Chondrocyte (in vitro differentiated cells): ENCODE measurements at regions not wholly inside any gene's neighbourhood (a gene's known extent, or its start where the extent isn't known, plus 50 kb on each side); places are given as distances from the start of the nearest gene placed in this dataset.

Experiments
- DNase-seq: peaks from one replicate; pipeline ENCODE4 v3.0.0; 2021; ENCODE audit warnings: mixed read lengths, low spot score
- H3K27ac Mint-ChIP-seq: one replicate; pipeline ENCODE4 v1.8.0; 2021; ENCODE audit warnings: mild to moderate bottlenecking, moderate library complexity, mixed read lengths; ENCODE audit not compliant: unreplicated experiment
- H3K27me3 Mint-ChIP-seq: 2 replicates; pipeline ENCODE4 v1.8.0; 2021; ENCODE audit warnings: low read depth, mixed read lengths
- H3K36me3 Mint-ChIP-seq: 2 replicates; pipeline ENCODE4 v1.8.0; 2021; ENCODE audit warnings: low read depth, mixed read lengths
- H3K4me1 Mint-ChIP-seq: 2 replicates; pipeline ENCODE4 v1.8.0; 2021; ENCODE audit warnings: low read depth, mild to moderate bottlenecking, mixed read lengths
- H3K4me3 Mint-ChIP-seq: one replicate; pipeline ENCODE4 v1.8.0; 2021; ENCODE audit warnings: mild to moderate bottlenecking, moderate library complexity, mixed read lengths; ENCODE audit not compliant: unreplicated experiment
- H3K9me3 Mint-ChIP-seq: 2 replicates; pipeline ENCODE4 v1.8.0; 2021; ENCODE audit warnings: low read depth, mixed read lengths
- CTCF ChIP-seq: fragments of 200-600 bp; sonication (generic); IDR thresholded peaks from 2 replicates; pipeline ENCODE4 v1.5.0; 2021; ENCODE audit warnings: antibody characterized with exemption, mild to moderate bottlenecking, moderate library complexity

GRCh38 chr2:14303366-14304115 is 329.0 kb upstream of the LRATD1 start:
- H3K9me3 Mint-ChIP-seq: peaks cover 4% of the 10 kb centered on the region
- no peaks in the 10 kb centered on the region for H3K4me1 Mint-ChIP-seq
- no peak for TF ChIP-seq CTCF
- no peak overlapping the region for H3K27ac Mint-ChIP-seq
- H3K4me3 Mint-ChIP-seq: no peak overlapping the region
- H3K27me3 Mint-ChIP-seq: peaks cover 1% of the 10 kb centered on the region
- DNase-seq: no peak
- H3K36me3 Mint-ChIP-seq: no peaks in the 10 kb centered on the region

GRCh38 chr2:14304326-14304725 is 328.2 kb upstream of the LRATD1 start:
- Mint-ChIP-seq H3K4me1 (no peaks in the 10 kb centered on the region), H3K27ac (no peak overlapping the region), H3K9me3 (peaks cover 4% of the 10 kb centered on the region), H3K27me3 (peaks cover 1% of the 10 kb centered on the region), H3K36me3 (no peaks in the 10 kb centered on the region), H3K4me3 (no peak overlapping the region)
- DNase-seq: no peak
- no peak for TF ChIP-seq CTCF

GRCh38 chr2:14306268-14306861 is 326.2 kb upstream of the LRATD1 start:
- Mint-ChIP-seq H3K4me1 (no peaks in the 10 kb centered on the region), H3K9me3 (peaks cover 8% of the 10 kb centered on the region), H3K27ac (no peak overlapping the region), H3K36me3 (no peaks in the 10 kb centered on the region), H3K27me3 (no peaks in the 10 kb centered on the region), H3K4me3 (no peak overlapping the region)
- TF ChIP-seq CTCF: no peak
- no peak for DNase-seq

DNA sequence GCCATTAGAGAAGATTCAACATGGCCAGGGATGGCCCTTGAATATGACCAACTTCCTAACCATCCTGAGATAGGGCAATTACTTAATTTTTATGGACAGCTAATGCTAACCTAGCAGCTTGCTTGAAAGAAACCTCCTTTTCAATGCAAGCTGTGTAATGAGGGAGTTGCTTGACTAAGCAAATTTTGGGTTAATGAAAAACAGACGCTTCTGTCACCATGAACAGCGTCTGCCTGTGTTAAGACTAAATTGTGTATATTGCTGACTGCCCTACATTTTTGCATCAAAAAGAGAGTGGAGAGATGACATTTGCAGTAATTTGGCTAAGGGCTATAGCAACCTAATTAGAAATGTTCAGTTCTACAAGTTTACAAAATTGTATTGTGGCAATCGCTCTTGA is 319.2 kb upstream of the LRATD1 start:
- no peaks in the 10 kb centered on the region for H3K4me1 Mint-ChIP-seq
- H3K27ac Mint-ChIP-seq: no peak overlapping the region
- no peak for DNase-seq
- no peak for TF ChIP-seq CTCF
- no peaks in the 10 kb centered on the region for H3K36me3 Mint-ChIP-seq
- H3K27me3 Mint-ChIP-seq: no peaks in the 10 kb centered on the region
- H3K4me3 Mint-ChIP-seq: no peak overlapping the region
- H3K9me3 Mint-ChIP-seq: peaks cover 10% of the 10 kb centered on the region

- TF ChIP-seq CTCF: no peak
- no peak overlapping the region for H3K4me3 Mint-ChIP-seq
- H3K27ac Mint-ChIP-seq: no peak overlapping the region
- H3K27me3 Mint-ChIP-seq: no peaks in the 10 kb centered on the region
- peaks cover 5% of the 10 kb centered on the region for H3K9me3 Mint-ChIP-seq
- no peaks in the 10 kb centered on the region for H3K4me1 Mint-ChIP-seq
- H3K36me3 Mint-ChIP-seq: no peaks in the 10 kb centered on the region
- no peak for DNase-seq
Measured at GRCh38 chr2:14316594-14316993, 315.9 kb upstream of the LRATD1 start.
